ENCODE measurements at regions not wholly inside any gene's neighbourhood (a gene's known extent, or its start where the extent isn't known, plus 50 kb on each side); places are given as distances from the start of the nearest gene placed in this dataset.

- TF ChIP-seq CTCF (IDR thresholded peaks at IDR 0.05) (no peak), POLR2A (IDR thresholded peaks at IDR 0.05) (no peak)
These were observed 522.3 kb upstream of the NBEA start for GRCh38 chr13:34419755-34420154.
